H1 (cell line): ENCODE measurements at regions not wholly inside any gene's neighbourhood (a gene's known extent, or its start where the extent isn't known, plus 50 kb on each side); places are given as distances from the start of the nearest gene placed in this dataset.
"Not testable (repeated sequence)": the region's sequence is repeated elsewhere in the genome, so short reads cannot be mapped to it uniquely, and the experiment has no call there.

Source experiments
- CTCF ChIA-PET: fragments of 300-600 bp; sonication (Branson Sonifier 250); formaldehyde crosslinking; loops from one replicate; lab custom pipeline; 2021; ENCODE audit not compliant: partially characterized antibody; lab: Charles Lee
- POLR2A ChIA-PET: fragments of 300-600 bp; sonication (Branson Sonifier 250); formaldehyde crosslinking; loops from one replicate; lab custom pipeline; 2021; ENCODE audit warnings: inconsistent platforms; ENCODE audit not compliant: partially characterized antibody; lab: Charles Lee
- DNase-seq, 2 experiments: peaks; one replicate each; pipeline versions ENCODE4 v3.0.0 to v3.0.0-alpha.2; 2010 to 2022; ENCODE audit warnings: low spot score in 2 of 2, low read depth in 1 of 2, mixed read lengths in 1 of 2
- FAIRE-seq: peaks from 2 replicates; lab custom pipeline; 2011; peaks lifted over from hg19 to GRCh38; lab: Jason Lieb, UNC
- H2AFZ ChIP-seq: 2 replicates; pipeline ENCODE4 v1.8.1; 2012; ENCODE audit warnings: low read length, inconsistent platforms
- H2AK5ac ChIP-seq: 2 replicates; pipeline ENCODE4 v1.6.1; 2013; ENCODE audit warnings: low read depth, low read length
- H2BK120ac ChIP-seq: replicated peaks from 2 replicates; pipeline ENCODE3; 2013; ENCODE audit warnings: low read depth, low read length, inconsistent platforms
- H2BK12ac ChIP-seq: 2 replicates; pipeline ENCODE4 v1.6.1; 2013; ENCODE audit warnings: low read depth, low read length
- H2BK15ac ChIP-seq: 2 replicates; pipeline ENCODE4 v1.6.1; 2013; ENCODE audit warnings: low read length
- H2BK20ac ChIP-seq: 2 replicates; pipeline ENCODE4 v1.6.1; 2013; ENCODE audit warnings: low read length
- H2BK5ac ChIP-seq: 2 replicates; pipeline ENCODE4 v1.6.1; 2013; ENCODE audit warnings: low read depth, low read length
- H3K14ac ChIP-seq: 2 replicates; pipeline ENCODE4 v1.6.1; 2013; ENCODE audit warnings: inconsistent platforms; ENCODE audit not compliant: insufficient read length
- H3K18ac ChIP-seq: 2 replicates; pipeline ENCODE4 v1.6.1; 2013; ENCODE audit warnings: low read length; ENCODE audit errors: extremely low read depth
- H3K23ac ChIP-seq: 2 replicates; pipeline ENCODE4 v1.6.1; 2013; ENCODE audit warnings: inconsistent platforms; ENCODE audit not compliant: insufficient read length
- H3K23me2 ChIP-seq: 2 replicates; pipeline ENCODE4 v1.6.1; 2013; ENCODE audit warnings: low read depth, low read length
- H3K27ac ChIP-seq: 2 replicates; pipeline ENCODE4 v1.6.1; 2011; ENCODE audit warnings: low read depth, low read length, inconsistent platforms
- H3K27me3 ChIP-seq, 4 experiments: replicated peaks in 1 of 4; 1 replicate in 1 of 4; 2 replicates in 3 of 4; pipeline versions ENCODE4 v1.6.1 to v1.8.1; 2011 to 2013; ENCODE audit warnings: low read length in 3 of 4, mild to moderate bottlenecking in 3 of 4, inconsistent platforms in 2 of 4, mixed read lengths in 2 of 4, moderate library complexity in 1 of 4; ENCODE audit not compliant: control insufficient read depth in 3 of 4, insufficient read depth in 3 of 4; ENCODE audit errors: extremely low read depth in 1 of 4
- H3K36me3 ChIP-seq, 4 experiments: 2 replicates each; pipeline versions ENCODE4 v1.6.1 to v1.8.1; 2011 to 2013; ENCODE audit warnings: mild to moderate bottlenecking in 4 of 4, low read length in 3 of 4, moderate library complexity in 2 of 4, control low read depth in 1 of 4, inconsistent platforms in 1 of 4; ENCODE audit not compliant: insufficient read depth in 4 of 4, control insufficient read depth in 2 of 4
- H3K4ac ChIP-seq: replicated peaks from 2 replicates; pipeline ENCODE3; 2013; ENCODE audit warnings: low read length, low read depth, mixed read lengths, inconsistent platforms; ENCODE audit not compliant: insufficient read length
- H3K4me1 ChIP-seq, 4 experiments: replicated peaks in 1 of 4; 1 replicate in 1 of 4; 2 replicates in 3 of 4; pipeline versions ENCODE4 v1.6.1 to v1.8.1; 2011 to 2013; ENCODE audit warnings: low read length in 3 of 4, inconsistent platforms in 2 of 4, mixed read lengths in 1 of 4; ENCODE audit not compliant: insufficient read depth in 4 of 4, control insufficient read depth in 3 of 4
- H3K4me2 ChIP-seq, 2 experiments: 2 replicates each; pipeline versions ENCODE4 v1.6.1 to v1.8.1; 2011 to 2013; ENCODE audit warnings: low read depth in 2 of 2, low read length in 2 of 2, control low read depth in 1 of 2, inconsistent platforms in 1 of 2, mild to moderate bottlenecking in 1 of 2; ENCODE audit not compliant: insufficient read depth in 1 of 2
- H3K4me3 ChIP-seq, 4 experiments: fragments of 200-600, 300-600 bp in 1 of 4; sonication (generic), shearing (Covaris generic), sonication (Bioruptor Twin) in 1 of 4; 2 replicates each; pipeline versions ENCODE4 v1.5.1 to v1.8.1; 2011 to 2016; ENCODE audit warnings: low read length in 4 of 4, low read depth in 3 of 4, control low read depth in 2 of 4, inconsistent platforms in 2 of 4, mild to moderate bottlenecking in 2 of 4, mixed read lengths in 1 of 4, moderate library complexity in 1 of 4; ENCODE audit not compliant: insufficient read depth in 2 of 4; ENCODE audit errors: extremely low read depth in 1 of 4
- H3K56ac ChIP-seq: replicated peaks from 2 replicates; pipeline ENCODE3; 2013; ENCODE audit warnings: low read depth, mild to moderate bottlenecking, mixed read lengths, low read length, inconsistent platforms; ENCODE audit not compliant: insufficient read length
- H3K79me1 ChIP-seq: 2 replicates; pipeline ENCODE4 v1.6.1; 2013; ENCODE audit warnings: low read depth, low read length, control low read depth
- H3K79me2 ChIP-seq, 2 experiments: 2 replicates each; pipeline versions ENCODE4 v1.6.1 to v1.8.1; 2012 to 2013; ENCODE audit warnings: low read length in 2 of 2, mild to moderate bottlenecking in 2 of 2, inconsistent platforms in 1 of 2; ENCODE audit not compliant: insufficient read depth in 2 of 2, control insufficient read depth in 1 of 2
- H3K9ac ChIP-seq, 4 experiments: replicated peaks in 1 of 4; 1 replicate in 1 of 4; 2 replicates in 3 of 4; pipeline versions ENCODE4 v1.6.1 to v1.8.1; 2011 to 2013; ENCODE audit warnings: low read depth in 3 of 4, low read length in 3 of 4, control low read depth in 2 of 4, mild to moderate bottlenecking in 2 of 4, moderate library complexity in 2 of 4, inconsistent platforms in 1 of 4; ENCODE audit errors: extremely low read depth in 1 of 4
- H3K9me3 ChIP-seq, 2 experiments: 2 replicates each; pipeline versions ENCODE4 v1.6.1 to v1.8.1; 2012 to 2013; ENCODE audit warnings: mild to moderate bottlenecking in 2 of 2, moderate library complexity in 2 of 2, control low read depth in 1 of 2, inconsistent platforms in 1 of 2, low read depth in 1 of 2, low read length in 1 of 2, mixed read lengths in 1 of 2; ENCODE audit not compliant: insufficient read depth in 2 of 2
- H4K20me1 ChIP-seq, 2 experiments: replicated peaks in 1 of 2; 2 replicates each; pipeline versions ENCODE3 to v1.8.1; 2011 to 2013; ENCODE audit warnings: inconsistent platforms in 2 of 2, low read length in 2 of 2, mild to moderate bottlenecking in 1 of 2; ENCODE audit not compliant: insufficient read depth in 2 of 2, control insufficient read depth in 1 of 2
- H4K5ac ChIP-seq: 2 replicates; pipeline ENCODE4 v1.6.1; 2013; ENCODE audit warnings: low read length, low read depth, mixed read lengths, inconsistent platforms; ENCODE audit not compliant: insufficient read length
- H4K8ac ChIP-seq: 2 replicates; pipeline ENCODE4 v1.8.0; 2013; ENCODE audit warnings: mild to moderate bottlenecking, moderate library complexity, low read length, inconsistent platforms; ENCODE audit not compliant: insufficient read depth; ENCODE audit errors: extremely low read depth
- H4K91ac ChIP-seq: replicated peaks from 2 replicates; pipeline ENCODE3; 2013; ENCODE audit warnings: low read length, mixed read lengths, inconsistent platforms; ENCODE audit not compliant: insufficient read length
- WGBS, 2 experiments: shearing (Covaris generic) in 1 of 2; methylation state at CpG; one replicate each; pipeline versions ENCODE4 v1.1.6 to v1.1.7; 2013 to 2015; ENCODE audit warnings: low lambda C conversion rate in 2 of 2, mixed read lengths in 2 of 2, inconsistent platforms in 1 of 2, low coverage in 1 of 2, missing lambda C conversion rate in 1 of 2; ENCODE audit not compliant: insufficient replicate concordance in 2 of 2, insufficient coverage in 1 of 2, insufficient read length in 1 of 2; ENCODE audit errors: extremely low coverage in 1 of 2, missing lambda C conversion rate in 1 of 2; 5-methylcytosine and 5-hydroxymethylcytosine counted together

DNA sequence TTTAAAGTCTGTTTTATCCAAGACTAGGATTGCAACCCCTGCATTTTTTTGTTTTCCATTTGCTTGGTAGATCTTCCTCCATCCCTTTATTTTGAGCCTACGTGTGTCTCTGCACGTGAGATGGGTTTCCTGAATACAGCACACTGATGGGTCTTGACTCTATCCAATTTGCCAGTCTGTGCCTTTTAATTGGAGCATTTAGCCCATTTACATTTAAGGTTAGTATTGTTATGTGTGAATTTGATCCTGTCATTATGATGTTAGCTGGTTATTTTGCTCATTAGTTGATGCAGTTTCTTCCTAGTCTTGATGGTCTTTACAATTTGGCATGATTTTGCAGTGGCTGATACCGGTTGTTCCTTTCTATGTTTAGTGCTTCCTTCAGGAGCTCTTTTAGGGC, 117.3 kb downstream of the MDH1 start:
- POLR2A ChIA-PET, result not testable (repeated sequence)

More for the DNA sequence above, 117.3 kb downstream of the MDH1 start:
- H3K14ac ChIP-seq, H3K9ac ChIP-seq, H3K4me2 ChIP-seq, H3K79me1 ChIP-seq, H3K27ac ChIP-seq, H4K5ac ChIP-seq, DNase-seq, H4K20me1 ChIP-seq, CTCF ChIA-PET, H3K23me2 ChIP-seq, H3K27me3 ChIP-seq, H4K91ac ChIP-seq, H3K36me3 ChIP-seq, H2AFZ ChIP-seq, FAIRE-seq, H3K18ac ChIP-seq, H3K4me1 ChIP-seq, H3K56ac ChIP-seq, H4K8ac ChIP-seq, H2BK120ac ChIP-seq, H2BK5ac ChIP-seq, H2AK5ac ChIP-seq, H2BK20ac ChIP-seq, H2BK12ac ChIP-seq, H3K4ac ChIP-seq, H3K23ac ChIP-seq, H2BK15ac ChIP-seq, H3K79me2 ChIP-seq, H3K4me3 ChIP-seq: not testable (repeated sequence)
- peaks cover 13 to 14% of the 10 kb centered on the region in 2 experiments for H3K9me3 ChIP-seq
- 88% methylated on average over 3 of the region's 3 CpGs; no CpG with 5 or more reads in 1 of the 2 experiments for WGBS, 2 experiments
